ENCODE measurements at regions not wholly inside any gene's neighbourhood (a gene's known extent, or its start where the extent isn't known, plus 50 kb on each side); places are given as distances from the start of the nearest gene placed in this dataset.

DNA sequence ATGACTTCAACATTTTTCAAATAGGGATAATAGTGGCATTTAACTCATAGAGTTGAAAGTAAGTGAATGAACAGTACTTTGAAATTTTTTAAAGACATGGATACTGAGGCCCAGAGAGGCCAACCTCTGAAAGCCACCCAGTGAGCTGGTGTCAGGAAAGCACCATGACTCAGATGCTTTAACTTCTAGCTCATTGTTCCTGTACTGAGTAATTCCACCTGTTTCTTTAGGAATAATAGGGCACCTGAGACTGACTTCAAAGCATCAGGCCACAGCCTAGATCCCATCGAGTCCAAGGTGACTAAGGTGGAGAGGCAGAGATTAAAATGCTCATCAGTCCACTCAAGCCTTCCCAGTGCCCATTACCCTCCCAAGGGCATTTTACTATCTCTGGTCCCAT lies 491.8 kb upstream of the TENM4 start:
- ATAC-seq (no peak), DNase-seq (ENCODE audit: missing footprints) (no peak)
- intact Hi-C loops (cut with DNase I): no loop called here

DNA sequence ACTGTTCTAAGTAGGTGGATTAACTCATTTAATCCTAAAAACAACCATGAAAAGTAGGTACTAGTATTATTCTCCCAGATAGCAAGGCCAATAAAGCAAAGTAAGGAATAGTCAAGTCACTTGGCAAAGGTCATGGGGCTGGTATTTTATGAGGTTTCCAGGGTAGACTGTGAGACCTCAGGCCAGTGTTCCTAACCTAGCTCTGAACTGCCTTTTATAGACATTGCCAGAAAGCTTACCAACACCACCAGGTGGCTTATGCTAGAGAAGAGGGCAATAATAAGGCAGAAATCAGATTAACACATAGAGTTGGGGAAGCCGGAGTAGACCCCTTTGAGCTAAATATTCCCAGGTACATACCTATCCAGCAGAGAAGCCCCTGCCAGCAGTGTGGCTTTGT lies 490.9 kb upstream of the TENM4 start:
- no peak for DNase-seq (ENCODE audit: missing footprints)
- intact Hi-C loops (cut with DNase I): no loop called here
- no peak for ATAC-seq

DNA sequence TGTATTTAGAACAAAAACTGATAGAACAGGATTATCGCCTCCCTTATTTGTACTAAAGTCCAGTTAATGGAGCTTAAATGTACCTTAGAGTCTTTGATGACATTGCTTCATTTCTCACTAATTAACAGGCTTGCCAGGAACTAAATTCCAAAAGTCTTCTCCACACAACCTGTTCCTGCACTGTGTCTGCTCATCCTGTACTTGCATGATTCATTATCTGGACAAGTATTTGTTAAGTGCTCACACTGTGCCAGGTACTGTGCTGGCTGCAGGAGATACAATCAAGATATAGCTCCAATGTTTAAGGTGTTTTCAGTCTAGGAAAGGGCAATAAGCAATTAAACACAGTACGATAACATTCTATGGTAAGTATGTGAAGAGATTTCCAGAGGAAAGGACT lies 485.9 kb upstream of the TENM4 start:
- no peak for DNase-seq (ENCODE audit: missing footprints)
- intact Hi-C loops (cut with DNase I): no loop called here
- no peak for ATAC-seq

DNA sequence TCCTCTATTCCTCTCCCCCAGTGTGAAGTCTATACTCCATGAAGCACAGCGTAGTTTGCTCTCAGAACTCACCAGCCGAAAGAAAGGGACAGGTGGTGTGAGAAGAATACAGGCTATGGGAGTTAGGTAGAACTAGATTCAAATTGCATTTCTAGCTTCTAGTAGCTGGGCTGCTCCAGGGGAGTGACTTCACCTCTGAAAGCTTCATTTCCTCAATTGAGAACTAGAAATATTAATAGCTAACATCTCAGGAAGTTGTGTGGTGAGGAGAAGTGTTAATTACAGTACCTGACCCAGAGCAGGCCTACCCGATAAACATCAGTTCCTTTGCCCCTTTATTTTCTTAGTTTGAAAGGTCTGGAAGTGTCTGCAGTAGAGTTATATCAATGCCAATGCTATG lies 484.7 kb upstream of the TENM4 start:
- ATAC-seq (no peak), DNase-seq (ENCODE audit: missing footprints) (no peak)
- intact Hi-C loops (cut with DNase I): no loop called here

DNA sequence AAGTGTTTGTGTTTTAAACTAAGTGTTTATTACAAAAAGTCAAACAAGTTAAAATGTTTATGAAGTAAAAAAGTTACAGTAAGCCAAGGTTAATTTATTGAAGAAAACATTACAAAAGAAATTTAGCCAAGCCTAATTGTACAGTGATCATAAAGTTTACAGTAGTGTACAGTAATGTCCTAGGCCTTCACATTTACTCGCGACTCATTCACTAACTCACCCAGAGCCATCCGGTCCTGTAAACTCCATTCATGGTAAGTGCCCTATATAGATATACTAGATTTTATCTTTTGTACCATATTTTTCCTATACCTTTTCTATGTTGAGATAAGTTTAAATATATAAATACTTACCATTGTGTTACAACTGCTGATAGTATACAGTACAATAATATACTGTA lies 481.8 kb upstream of the TENM4 start:
- DNase-seq (ENCODE audit: missing footprints) (no peak), ATAC-seq (no peak)
- intact Hi-C loops (cut with DNase I): no loop called here

DNA sequence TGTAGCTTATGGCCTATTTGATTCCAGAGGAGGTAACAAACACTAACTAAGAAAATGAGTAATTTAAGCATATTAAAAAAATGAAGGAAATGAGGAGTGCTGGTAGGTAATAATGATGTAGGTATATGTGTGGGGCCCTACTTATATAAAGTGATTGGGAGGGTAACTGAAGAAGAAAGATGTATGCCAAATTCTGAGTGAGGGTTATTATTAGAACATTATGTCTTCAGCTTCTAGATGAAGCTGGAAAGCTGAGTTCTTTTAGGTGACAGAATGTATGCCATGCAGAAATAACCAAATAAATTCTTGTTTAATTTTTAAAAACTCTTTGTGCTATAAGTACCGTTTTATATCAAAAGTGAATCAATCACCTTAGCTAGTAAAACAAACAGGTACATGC lies 479.6 kb upstream of the TENM4 start:
- ATAC-seq (no peak), DNase-seq (ENCODE audit: missing footprints) (no peak)
- intact Hi-C loops (cut with DNase I): no loop called here

DNA sequence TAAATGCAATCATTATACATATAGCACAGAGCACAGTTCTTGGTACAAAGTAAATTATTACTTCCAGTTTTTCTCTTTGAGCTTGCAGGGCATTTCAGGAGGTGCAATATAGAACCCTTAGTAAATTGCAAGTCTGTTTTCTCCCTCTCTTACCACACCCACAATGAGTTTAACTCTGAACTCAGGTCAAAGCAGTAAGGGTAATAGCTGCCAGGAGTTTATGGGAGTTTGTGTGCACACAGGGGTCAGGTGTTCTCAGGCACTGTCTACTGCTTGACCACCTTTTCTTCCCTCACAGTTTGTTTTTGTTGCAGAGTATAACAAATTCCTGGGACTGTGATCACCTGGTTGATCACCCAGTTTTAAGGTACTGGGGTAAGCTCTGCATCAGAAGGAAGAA lies 478.5 kb upstream of the TENM4 start:
- intact Hi-C loops (cut with DNase I): no loop called here
- ATAC-seq (no peak), DNase-seq (ENCODE audit: missing footprints) (no peak)

DNA sequence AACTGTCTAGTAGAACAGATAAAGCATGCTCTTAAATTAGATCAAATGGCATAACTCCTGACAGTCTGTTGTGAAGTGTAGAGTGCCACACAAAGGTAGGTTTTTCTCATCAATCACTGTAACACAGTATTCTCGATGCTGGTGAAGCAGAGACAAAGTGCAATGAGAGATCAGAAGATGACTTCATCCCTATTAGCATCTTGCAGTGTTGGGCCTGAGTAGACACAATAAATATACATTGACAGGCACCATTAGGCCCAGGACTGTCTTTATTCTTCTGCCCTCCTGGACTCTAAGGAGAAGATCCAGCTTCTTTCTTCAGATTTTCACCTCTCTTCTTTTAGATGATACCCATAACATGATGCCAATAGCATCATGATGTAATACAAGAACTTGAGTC lies 478.0 kb upstream of the TENM4 start:
- intact Hi-C loops (cut with DNase I): no loop called here
- DNase-seq (ENCODE audit: missing footprints): no peak
- ATAC-seq: no peak

DNA sequence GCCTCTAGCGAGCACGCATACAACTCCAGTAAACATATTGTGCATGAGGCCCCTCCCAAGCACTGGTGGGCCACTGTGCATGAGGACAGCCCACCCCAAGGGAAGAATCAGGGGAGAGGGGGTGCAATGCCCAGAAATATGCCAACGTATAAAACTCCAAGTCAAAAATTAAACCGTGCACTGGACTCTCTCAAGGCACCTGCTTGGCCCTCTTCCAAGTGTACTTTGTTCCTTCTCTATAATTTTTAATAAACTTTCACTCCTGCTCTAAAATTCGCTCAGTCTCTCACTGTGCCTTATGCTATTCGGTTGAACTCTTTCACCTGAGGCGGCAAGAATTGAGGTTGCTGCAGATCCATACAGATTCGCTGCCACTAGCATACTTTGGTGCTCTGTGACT lies 465.3 kb upstream of the TENM4 start:
- intact Hi-C loops (cut with DNase I): no loop called here
- ATAC-seq: no peak
- no peak for DNase-seq (ENCODE audit: missing footprints)

DNA sequence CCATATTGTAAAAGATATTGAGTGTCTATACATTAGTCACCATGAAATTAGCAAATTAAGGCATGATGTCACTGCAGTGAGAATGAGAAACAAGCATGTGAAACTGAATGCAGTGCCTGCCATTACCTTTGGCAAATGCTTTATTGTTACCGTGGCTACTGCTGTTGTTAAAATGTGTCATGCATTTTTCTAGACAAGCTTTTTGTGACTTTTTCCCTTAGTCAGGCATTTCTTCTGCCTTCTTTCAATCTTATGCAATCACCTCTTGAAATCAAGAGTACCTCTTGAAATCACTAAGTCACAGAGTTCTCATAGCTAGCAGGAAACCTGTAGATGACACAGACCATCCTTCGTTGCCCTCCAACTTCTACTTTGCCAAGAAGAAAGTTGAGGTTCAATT lies 461.7 kb upstream of the TENM4 start:
- intact Hi-C loops (cut with DNase I): no loop called here
- DNase-seq (ENCODE audit: missing footprints): no peak
- no peak for ATAC-seq

DNA sequence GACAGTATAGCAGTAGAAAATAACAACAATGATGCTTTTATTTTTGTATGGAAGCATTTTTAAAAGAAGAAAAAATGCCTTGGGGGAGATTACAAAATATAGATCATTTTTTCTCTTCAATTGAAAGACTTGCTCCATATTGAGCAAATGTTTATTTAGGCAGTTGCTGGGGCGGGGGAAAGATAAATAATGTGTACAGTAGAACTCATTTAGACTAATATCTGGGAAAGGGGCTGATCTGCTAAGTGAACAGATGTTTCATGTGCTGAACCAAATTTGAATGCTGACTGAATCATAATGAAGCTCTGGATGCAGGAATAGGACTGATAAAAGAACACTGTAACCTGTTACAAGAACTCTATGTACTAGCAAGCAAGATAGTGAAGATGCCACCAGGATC lies 457.1 kb upstream of the TENM4 start:
- intact Hi-C loops (cut with DNase I): no loop called here
- ATAC-seq: no peak
- DNase-seq (ENCODE audit: missing footprints): no peak

DNA sequence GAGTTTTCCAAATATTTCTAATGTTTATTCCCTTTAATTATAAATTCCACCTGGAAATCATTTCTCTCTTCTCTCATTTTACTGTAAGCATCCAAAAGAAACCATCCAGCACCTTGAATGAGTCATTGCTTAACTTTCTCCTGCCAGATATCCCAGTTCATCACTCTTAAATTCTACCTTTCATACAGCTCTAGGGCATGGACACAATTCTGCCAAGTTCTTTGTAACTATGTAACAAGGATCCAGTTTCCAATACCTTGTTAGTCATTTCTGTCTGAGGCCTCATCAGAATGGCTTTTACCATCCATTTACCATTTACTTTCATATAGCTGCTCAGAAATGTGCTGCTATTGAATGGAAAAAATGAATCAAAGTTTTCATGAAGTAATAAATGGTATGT lies 455.4 kb upstream of the TENM4 start:
- ATAC-seq (no peak), DNase-seq (ENCODE audit: missing footprints) (no peak)
- intact Hi-C loops (cut with DNase I): no loop called here

DNA sequence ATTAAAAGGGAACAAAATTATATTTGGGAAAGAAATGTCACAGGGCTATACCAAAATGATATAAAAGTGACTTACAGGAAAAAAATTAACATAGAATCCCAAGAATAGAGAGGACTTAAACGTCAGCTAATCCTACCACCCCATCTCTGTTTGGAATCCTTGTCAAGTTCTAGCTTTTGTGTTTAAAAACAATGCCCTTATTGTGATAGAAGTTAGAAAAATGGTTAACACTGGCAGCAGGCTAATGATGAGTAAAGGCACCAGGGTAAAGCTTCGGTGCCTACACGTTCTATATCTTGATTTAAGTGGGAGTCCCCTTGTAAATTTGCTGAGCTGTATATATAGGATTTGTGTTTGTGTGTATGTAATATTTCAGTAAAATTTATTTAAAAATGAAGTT lies 453.3 kb upstream of the TENM4 start:
- no peak for DNase-seq (ENCODE audit: missing footprints)
- intact Hi-C loops (cut with DNase I): no loop called here
- ATAC-seq: no peak

DNA sequence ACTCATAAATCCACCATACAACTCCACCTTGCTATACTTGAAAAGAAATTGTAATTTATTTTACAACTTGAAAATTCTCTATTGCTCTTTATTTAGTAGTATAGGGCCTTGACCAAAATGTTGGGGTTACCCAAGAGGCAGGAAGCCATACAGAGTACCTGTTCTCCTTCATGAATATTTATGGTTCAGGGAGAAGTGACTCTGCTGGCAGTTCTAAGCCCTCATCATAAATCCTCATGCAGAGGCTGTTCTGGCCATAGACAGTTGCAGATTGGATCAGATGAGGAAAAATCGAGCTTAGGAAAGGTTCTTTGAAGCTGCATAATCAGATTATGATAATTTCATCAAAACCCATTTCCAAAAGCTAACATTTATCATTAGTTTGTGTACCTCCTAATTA lies 449.4 kb upstream of the TENM4 start:
- no peak for ATAC-seq
- DNase-seq (ENCODE audit: missing footprints): no peak
- intact Hi-C loops (cut with DNase I): no loop called here

DNA sequence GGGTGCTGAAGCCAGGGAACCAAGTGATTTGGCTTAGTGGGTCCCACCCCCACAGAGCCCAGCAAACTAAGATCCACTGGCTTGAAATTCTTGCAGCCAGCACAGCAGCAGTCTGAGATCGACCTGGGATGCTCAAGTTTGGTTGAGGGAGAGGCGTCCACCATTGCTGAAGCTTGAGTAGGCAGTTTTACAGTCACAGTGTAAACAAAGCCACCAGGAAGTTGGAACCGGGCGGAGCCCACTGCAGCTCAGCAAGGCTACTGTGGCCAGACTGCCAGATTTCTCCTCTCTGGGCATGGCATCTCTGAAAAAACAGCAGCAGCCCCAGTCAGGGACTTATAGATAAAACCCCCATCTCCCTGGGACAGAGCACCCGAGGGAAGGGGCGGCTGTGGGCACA lies 424.1 kb upstream of the TENM4 start:
- no peak for ATAC-seq
- DNase-seq (ENCODE audit: missing footprints): no peak
- intact Hi-C loops (cut with DNase I): no loop called here

DNA sequence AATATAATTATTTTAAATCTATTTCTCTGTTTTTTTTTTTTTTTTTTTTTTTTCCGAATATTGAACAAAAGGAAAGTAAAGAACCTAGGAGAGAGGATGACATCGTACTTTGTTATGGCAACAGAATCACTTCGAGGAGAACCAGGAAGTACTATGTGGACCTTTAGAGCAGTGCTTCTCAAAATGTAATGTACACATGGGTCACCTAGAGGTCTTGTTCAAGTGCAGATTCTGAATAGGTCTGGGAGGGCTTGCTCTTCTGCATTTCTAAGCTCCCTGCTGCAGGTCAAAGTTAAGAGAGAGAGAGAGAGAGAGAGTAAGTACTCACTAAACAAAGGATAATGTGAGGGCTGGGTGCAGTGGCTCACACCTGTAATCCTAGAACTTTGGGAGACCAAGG lies 419.5 kb upstream of the TENM4 start:
- intact Hi-C loops (cut with DNase I): no loop called here
- DNase-seq (ENCODE audit: missing footprints) (no peak), ATAC-seq (no peak)

DNA sequence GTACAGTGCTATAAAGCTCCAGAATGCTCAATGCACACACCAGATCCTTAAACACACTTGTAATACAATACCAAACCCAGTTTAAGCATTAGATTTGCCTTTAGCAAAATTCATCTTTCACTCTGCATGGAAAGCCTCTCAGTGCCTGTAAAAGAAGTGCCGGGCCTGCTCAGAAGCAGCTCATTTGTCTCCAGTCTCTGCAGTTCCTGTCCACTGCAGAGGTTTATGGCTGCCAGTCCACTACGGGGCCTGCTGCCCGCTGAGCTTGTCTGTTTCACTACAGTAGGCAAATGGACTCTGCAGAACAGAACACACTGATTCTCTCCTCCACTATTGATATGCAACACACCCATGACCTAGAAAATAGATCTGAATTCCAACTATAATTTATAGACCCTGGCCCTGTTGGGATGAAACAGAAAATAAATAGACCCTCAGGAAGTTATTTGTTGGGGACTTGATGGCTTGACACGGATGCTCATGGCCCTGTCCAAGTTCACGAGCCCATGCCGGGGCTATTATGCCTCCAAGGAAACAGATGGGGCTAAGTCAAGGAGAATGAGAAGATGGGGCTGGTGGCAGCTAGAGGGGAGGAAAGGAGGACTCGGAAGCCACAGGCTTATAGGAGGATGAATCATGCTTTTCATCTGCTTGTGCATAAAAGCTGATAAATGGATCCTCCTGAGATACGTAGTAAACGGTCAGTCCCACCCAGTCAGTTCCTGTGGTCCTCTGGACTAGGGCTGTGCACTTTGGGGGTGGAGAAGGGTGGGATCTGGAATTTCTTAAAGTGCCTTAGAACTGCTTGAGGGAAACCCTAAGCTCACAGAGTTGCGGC lies 416.8 kb upstream of the TENM4 start:
- DNase-seq (ENCODE audit: missing footprints) (peak; percentile 61), ATAC-seq (no peak)
- intact Hi-C loops (cut with DNase I): no loop called here

DNA sequence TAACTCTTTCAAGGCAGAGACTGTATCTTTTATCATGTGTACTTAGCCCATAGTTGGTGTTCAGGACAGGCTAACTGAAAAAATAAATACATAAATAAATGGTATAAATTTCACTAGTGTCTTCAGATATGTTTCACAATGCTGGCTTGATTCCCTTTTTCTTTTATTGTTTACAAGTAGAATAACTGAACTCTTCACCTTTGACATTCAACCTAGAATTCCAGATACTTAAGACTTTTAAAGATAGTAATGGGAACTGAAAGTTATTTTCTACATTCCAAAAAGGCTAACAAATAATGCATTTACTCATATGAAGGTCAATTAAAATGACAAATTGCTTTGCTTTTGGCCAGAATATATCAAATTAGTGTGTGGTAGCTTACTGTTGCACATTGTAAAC lies 411.3 kb upstream of the TENM4 start:
- intact Hi-C loops (cut with DNase I): no loop called here

DNA sequence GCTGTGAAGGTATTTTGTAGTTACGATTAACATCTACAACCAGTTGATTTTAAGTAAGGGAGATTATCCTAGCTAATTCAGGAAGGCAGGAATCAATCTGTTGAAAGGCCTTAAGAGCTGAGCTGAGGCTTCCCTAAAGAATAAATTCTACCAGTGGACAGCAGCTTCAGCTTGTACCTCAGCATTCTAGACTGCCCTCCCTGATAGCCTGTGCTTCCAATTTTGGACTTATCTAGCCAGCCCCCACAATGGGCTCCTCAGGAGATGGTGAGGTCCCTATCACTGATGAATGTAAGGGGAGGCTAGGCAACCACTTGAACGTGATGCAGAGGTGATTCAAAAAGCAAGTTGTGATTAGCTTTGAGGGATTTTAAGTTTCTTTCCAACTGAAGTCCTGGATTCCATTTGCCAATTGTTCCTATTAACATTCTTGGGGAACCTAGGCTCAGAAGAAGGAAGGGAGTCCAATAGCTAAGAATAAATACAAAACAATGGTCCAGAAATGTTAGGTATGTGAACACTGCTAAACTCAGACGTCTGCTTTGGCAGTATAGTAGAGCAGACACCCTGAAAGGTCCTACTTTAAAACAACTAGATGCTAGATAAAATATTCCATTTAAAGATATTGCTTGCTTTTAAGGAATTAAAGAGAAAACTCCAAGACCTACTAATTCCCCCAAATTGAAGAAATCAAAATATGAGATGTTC lies 404.3 kb upstream of the TENM4 start:
- DNase-seq (ENCODE audit: missing footprints): no peak
- ATAC-seq: peak; percentile 63
- intact Hi-C loops (cut with DNase I): loop anchor here (2.0 kb wide), 1 partner anchor 34 kb away; no protein-coding TSS in a partner anchor

More for the DNA sequence above, 411.3 kb upstream of the TENM4 start:
- ATAC-seq: no peak
- DNase-seq (ENCODE audit: missing footprints): no peak

DNA sequence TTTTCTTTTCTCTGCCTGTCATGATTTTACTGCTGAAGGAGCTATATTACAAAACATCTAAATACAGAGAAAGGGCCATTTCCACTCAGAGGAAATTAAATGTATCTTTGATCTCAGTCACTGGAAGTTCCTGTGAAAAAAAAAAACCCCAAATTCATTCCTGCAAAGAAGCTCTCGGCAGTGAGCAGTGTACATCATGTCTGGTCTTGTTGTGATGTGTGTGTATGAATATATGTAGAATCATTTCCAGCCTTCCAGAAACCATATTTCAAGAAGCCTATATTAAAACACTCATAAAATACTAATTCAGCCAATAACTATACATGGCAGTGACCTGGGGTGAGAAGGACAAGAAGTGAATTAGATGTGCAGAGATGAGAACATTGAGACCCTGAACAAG lies 393.2 kb upstream of the TENM4 start:
- ATAC-seq (no peak), DNase-seq (ENCODE audit: missing footprints) (no peak)
- intact Hi-C loops (cut with DNase I): no loop called here

DNA sequence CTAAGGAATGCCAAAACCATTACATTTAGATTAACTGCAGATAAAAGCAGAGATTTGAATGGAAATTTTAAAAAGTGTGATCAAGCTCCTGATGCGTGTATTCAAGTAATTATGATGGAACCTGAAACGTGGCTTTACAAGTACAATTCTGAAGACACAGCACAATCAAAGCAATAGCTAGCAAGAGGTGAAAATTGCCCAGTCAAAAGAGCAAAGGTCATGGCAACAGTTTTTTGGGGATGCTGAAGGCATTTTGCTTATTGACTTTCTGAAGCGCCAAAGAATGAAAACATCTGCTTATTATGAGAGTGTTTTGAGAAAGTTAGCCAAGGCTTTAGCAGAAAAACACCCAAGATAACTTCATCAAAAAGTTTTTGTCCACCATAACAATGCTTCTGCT lies 389.6 kb upstream of the TENM4 start:
- intact Hi-C loops (cut with DNase I): no loop called here
- DNase-seq (ENCODE audit: missing footprints): no peak
- ATAC-seq: no peak
